OCI-LY7 (cell line): ENCODE measurements at regions not wholly inside any gene's neighbourhood (a gene's known extent, or its start where the extent isn't known, plus 50 kb on each side); places are given as distances from the start of the nearest gene placed in this dataset.

Experiments
- BruUV-seq: library from RNA; stranded (reverse); fragments of 400-500 nt; replicated peaks from 2 replicates; lab custom pipeline; 2021; lab: Mats Ljungman, UMichigan
- CTCF ChIA-PET: fragments of 300-600 bp; sonication (Branson Sonifier 250); formaldehyde crosslinking; loops from one replicate; lab custom pipeline; 2022; ENCODE audit warnings: antibody characterized with exemption; ENCODE audit not compliant: unreplicated experiment; lab: Charles Lee
- POLR2A ChIA-PET: fragments of 300-600 bp; sonication (Branson Sonifier 250); formaldehyde crosslinking; loops from one replicate; lab custom pipeline; 2022; ENCODE audit warnings: antibody characterized with exemption; lab: Charles Lee
- DNase-seq: peaks from one replicate; pipeline ENCODE4 v3.0.0-alpha.2; 2015; ENCODE audit warnings: low spot score
- H2AFZ ChIP-seq: fragments of 200-600 bp; sonication (generic), shearing (Covaris generic); 2 replicates; pipeline ENCODE4 v1.6.1; 2014; ENCODE audit warnings: mild to moderate bottlenecking, antibody characterized with exemption, low read length, moderate library complexity
- H3K27ac ChIP-seq: fragments of 200-600 bp; sonication (generic); 2 replicates; pipeline ENCODE4 v1.5.1; 2014; ENCODE audit warnings: mixed run types, low read depth, mild to moderate bottlenecking, moderate library complexity, low read length, inconsistent platforms; ENCODE audit not compliant: poor library complexity, severe bottlenecking
- H3K36me3 ChIP-seq: fragments of 200-600 bp; sonication (generic); 2 replicates; pipeline ENCODE4 v1.6.1; 2014; ENCODE audit warnings: mild to moderate bottlenecking, antibody characterized with exemption, low read length, moderate library complexity, mixed read lengths; ENCODE audit not compliant: insufficient read depth
- H3K4me1 ChIP-seq: fragments of 200-600 bp; sonication (generic); 2 replicates; pipeline ENCODE4 v1.5.1; 2014; ENCODE audit warnings: mild to moderate bottlenecking, low read length; ENCODE audit not compliant: insufficient read depth, poor library complexity, severe bottlenecking
- H3K4me2 ChIP-seq: fragments of 200-600 bp; sonication (generic); 2 replicates; pipeline ENCODE4 v1.6.1; 2014; ENCODE audit warnings: mild to moderate bottlenecking, low read length
- H3K4me3 ChIP-seq: fragments of 200-600 bp; sonication (generic); 2 replicates; pipeline ENCODE4 v1.5.1; 2014; ENCODE audit warnings: mild to moderate bottlenecking, low read depth, low read length; ENCODE audit not compliant: poor library complexity, severe bottlenecking
- H3K79me2 ChIP-seq: fragments of 200-600 bp; sonication (generic); 2 replicates; pipeline ENCODE4 v1.6.1; 2016; ENCODE audit warnings: low read depth, mild to moderate bottlenecking, low read length, moderate library complexity, mixed read lengths; ENCODE audit not compliant: insufficient read depth
- H3K9me2 ChIP-seq: fragments of 200-600 bp; sonication (generic); 2 replicates; pipeline ENCODE4 v1.6.1; 2016; ENCODE audit warnings: mild to moderate bottlenecking, low read length, mixed read lengths; ENCODE audit not compliant: insufficient read depth
- H3K9me3 ChIP-seq: fragments of 200-600 bp; sonication (generic); 2 replicates; pipeline ENCODE4 v1.6.1; 2014; ENCODE audit warnings: mild to moderate bottlenecking, mixed run types, low read length, mixed read lengths
- H4K20me1 ChIP-seq: fragments of 200-600 bp; sonication (generic); 2 replicates; pipeline ENCODE4 v1.6.1; 2014; ENCODE audit warnings: mild to moderate bottlenecking, antibody characterized with exemption, low read length, moderate library complexity, mixed read lengths; ENCODE audit not compliant: insufficient read depth
- CTCF ChIP-seq: fragments of 200-600 bp; sonication (generic); conservative IDR thresholded peaks from 2 replicates; pipeline ENCODE4 v1.5.1; 2014; ENCODE audit warnings: mild to moderate bottlenecking, antibody characterized with exemption, low read length, moderate library complexity, mixed read lengths
- EZH2phosphoT487 ChIP-seq: fragments of 200-600 bp; sonication (generic); IDR thresholded peaks from 2 replicates; pipeline ENCODE4 v1.6.1; 2018; ENCODE audit warnings: low read depth, borderline replicate concordance, mild to moderate bottlenecking, mixed run types, antibody characterized with exemption, low read length, moderate library complexity, mixed read lengths
- intact Hi-C: fragments of 100-400 bp; cut with micrococcal nuclease; formaldehyde crosslinking; loops from one replicate; pipeline ENCODE4 v1.10.0; 2022; ENCODE audit not compliant: unreplicated experiment

GRCh38 chr3:104672331-104672730 lies 694.4 kb upstream of the ALCAM start:
- Histone ChIP-seq H3K4me2 (no peak overlapping the region), H3K36me3 (no peaks in the 10 kb centered on the region), H3K27ac (no peak overlapping the region), H3K4me1 (no peaks in the 10 kb centered on the region), H3K9me2 (no peaks in the 10 kb centered on the region), H3K79me2 (no peaks in the 10 kb centered on the region), H3K4me3 (no peak overlapping the region), H3K9me3 (no peaks in the 10 kb centered on the region), H4K20me1 (no peaks in the 10 kb centered on the region), H2AFZ (no peak overlapping the region)
- TF ChIP-seq EZH2phosphoT487 (no peak), CTCF (no peak)
- intact Hi-C loops: no loop called here
- ChIA-PET POLR2A (interaction anchor here (0.5 kb wide), 1 partner anchor 146 kb away, joined by 3 read pairs; no protein-coding TSS in a partner anchor), CTCF (no interaction called here)
- DNase-seq: no peak
- no TSS peak for BruUV-seq

DNA sequence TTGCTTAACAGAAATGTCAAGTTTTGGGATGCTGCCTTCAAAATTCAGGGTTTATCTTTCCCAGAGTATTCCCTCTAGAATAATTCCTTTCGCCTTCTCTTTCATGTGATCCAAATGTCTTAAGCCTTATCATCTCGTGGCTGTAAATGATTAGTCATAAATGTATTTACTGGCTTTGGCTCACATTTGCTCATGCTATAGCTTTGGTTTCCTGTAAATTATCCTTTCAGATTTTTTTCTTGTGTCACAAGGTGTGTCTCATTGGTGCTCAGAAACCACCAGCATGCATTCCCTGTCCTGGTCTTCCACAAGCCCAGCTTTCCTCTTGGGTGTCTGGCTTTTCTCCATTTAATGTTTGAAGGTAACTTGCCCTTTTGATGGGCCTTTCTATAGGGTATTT lies 692.7 kb upstream of the ALCAM start:
- POLR2A ChIA-PET: interaction anchor here (0.6 kb wide), 1 partner anchor 446 kb away, joined by 3 read pairs; no protein-coding TSS in a partner anchor
- Histone ChIP-seq H3K9me3 (no peaks in the 10 kb centered on the region), H3K79me2 (no peaks in the 10 kb centered on the region), H3K4me1 (no peaks in the 10 kb centered on the region), H4K20me1 (no peaks in the 10 kb centered on the region), H3K4me2 (no peak overlapping the region), H3K36me3 (no peaks in the 10 kb centered on the region), H3K9me2 (no peaks in the 10 kb centered on the region), H2AFZ (no peak overlapping the region), H3K4me3 (no peak overlapping the region), H3K27ac (no peak overlapping the region)
- TF ChIP-seq CTCF (no peak), EZH2phosphoT487 (no peak)
- no peak for DNase-seq
- no TSS peak for BruUV-seq
- intact Hi-C loops: no loop called here
- CTCF ChIA-PET: no interaction called here

GRCh38 chr3:104676241-104676640 lies 690.5 kb upstream of the ALCAM start:
- intact Hi-C loops: no loop called here
- ChIA-PET CTCF (no interaction called here), POLR2A (interaction anchor here (0.6 kb wide), 1 partner anchor 23 kb away, joined by 3 read pairs; no protein-coding TSS in a partner anchor)
- no peak for DNase-seq
- Histone ChIP-seq H3K9me2 (no peaks in the 10 kb centered on the region), H3K4me1 (no peaks in the 10 kb centered on the region), H3K36me3 (no peaks in the 10 kb centered on the region), H3K9me3 (no peaks in the 10 kb centered on the region), H2AFZ (no peak overlapping the region), H3K4me3 (no peak overlapping the region), H4K20me1 (no peaks in the 10 kb centered on the region), H3K79me2 (no peaks in the 10 kb centered on the region), H3K4me2 (no peak overlapping the region), H3K27ac (no peak overlapping the region)
- BruUV-seq: no TSS peak
- TF ChIP-seq CTCF (no peak), EZH2phosphoT487 (no peak)
